Ascending aorta (tissue), 2 donors: ENCODE measurements at regions not wholly inside any gene's neighbourhood (a gene's known extent, or its start where the extent isn't known, plus 50 kb on each side); places are given as distances from the start of the nearest gene placed in this dataset.
"Not testable (repeated sequence)": the region's sequence is repeated elsewhere in the genome, so short reads cannot be mapped to it uniquely, and the experiment has no call there.

Experiments used
- DNase-seq, 2 donors: peaks; one replicate each; pipeline ENCODE4 v3.0.0-alpha.2; 2019; ENCODE audit warnings: low spot score in 2 of 2
- H3K27ac ChIP-seq, 2 donors: fragments of 200-600 bp; sonication (generic); one replicate each; pipeline ENCODE4 v1.5.1; 2016 to 2017; ENCODE audit warnings: mild to moderate bottlenecking in 1 of 2
- H3K27me3 ChIP-seq: fragments of 200-600 bp; sonication (generic); one replicate; pipeline ENCODE4 v1.5.1; 2017
- H3K36me3 ChIP-seq, 2 donors: fragments of 200-600 bp; sonication (generic); one replicate each; pipeline ENCODE4 v1.5.1; 2016
- H3K4me1 ChIP-seq, 2 donors: fragments of 200-600 bp; sonication (generic); one replicate each; pipeline ENCODE4 v1.5.1; 2016 to 2017; ENCODE audit warnings: mild to moderate bottlenecking in 1 of 2
- H3K4me3 ChIP-seq, 2 donors: fragments of 200-600 bp; sonication (generic); one replicate each; pipeline ENCODE4 v1.5.1; 2016 to 2017; ENCODE audit warnings: mild to moderate bottlenecking in 1 of 2
- H3K9me3 ChIP-seq, 2 donors: fragments of 200-600 bp; sonication (generic); one replicate each; pipeline ENCODE4 v1.5.1; 2016
- intact Hi-C: fragments of 100-400 bp; cut with DNase I; formaldehyde crosslinking; loops from one replicate; pipeline ENCODE4 v1.15.1; 2023
- TF ChIP-seq, protein P1 (sequence below), 3 experiments: fragments of 200-600 bp in 2 of 3; fragments of 450-650 bp in 1 of 3; sonication (generic) in 2 of 3; IDR thresholded peaks; one replicate each; pipeline ENCODE4 v1.5.1; 2016 to 2019; ENCODE audit warnings: antibody characterized with exemption in 3 of 3, mild to moderate bottlenecking in 1 of 3, moderate library complexity in 1 of 3

DNA sequence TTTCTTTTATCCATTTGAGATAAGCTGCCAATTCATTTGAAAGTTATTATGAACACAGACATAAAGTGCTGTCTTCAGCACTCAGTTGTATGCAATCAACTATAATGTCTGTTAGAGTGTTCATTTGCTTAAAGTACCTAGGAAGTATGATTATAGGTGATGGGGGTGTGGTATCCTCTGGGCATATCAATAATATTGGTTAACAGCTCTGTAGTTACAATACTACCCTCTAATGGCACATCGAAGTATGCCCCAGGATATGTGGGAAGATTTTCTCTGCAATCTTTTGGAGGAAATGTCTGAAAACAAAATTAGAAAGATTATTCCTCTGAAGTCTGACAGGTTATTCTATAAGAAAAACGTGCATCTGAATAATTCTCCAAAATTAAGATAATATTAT lies 429.7 kb downstream of the ARL4A start:
- no peaks in the 10 kb centered on the region for H3K4me1 ChIP-seq
- no peak for DNase-seq
- no peaks in the 10 kb centered on the region for H3K9me3 ChIP-seq
- intact Hi-C loops = no loop called here
- TF ChIP-seq, protein P1, sequence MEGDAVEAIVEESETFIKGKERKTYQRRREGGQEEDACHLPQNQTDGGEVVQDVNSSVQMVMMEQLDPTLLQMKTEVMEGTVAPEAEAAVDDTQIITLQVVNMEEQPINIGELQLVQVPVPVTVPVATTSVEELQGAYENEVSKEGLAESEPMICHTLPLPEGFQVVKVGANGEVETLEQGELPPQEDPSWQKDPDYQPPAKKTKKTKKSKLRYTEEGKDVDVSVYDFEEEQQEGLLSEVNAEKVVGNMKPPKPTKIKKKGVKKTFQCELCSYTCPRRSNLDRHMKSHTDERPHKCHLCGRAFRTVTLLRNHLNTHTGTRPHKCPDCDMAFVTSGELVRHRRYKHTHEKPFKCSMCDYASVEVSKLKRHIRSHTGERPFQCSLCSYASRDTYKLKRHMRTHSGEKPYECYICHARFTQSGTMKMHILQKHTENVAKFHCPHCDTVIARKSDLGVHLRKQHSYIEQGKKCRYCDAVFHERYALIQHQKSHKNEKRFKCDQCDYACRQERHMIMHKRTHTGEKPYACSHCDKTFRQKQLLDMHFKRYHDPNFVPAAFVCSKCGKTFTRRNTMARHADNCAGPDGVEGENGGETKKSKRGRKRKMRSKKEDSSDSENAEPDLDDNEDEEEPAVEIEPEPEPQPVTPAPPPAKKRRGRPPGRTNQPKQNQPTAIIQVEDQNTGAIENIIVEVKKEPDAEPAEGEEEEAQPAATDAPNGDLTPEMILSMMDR (IDR thresholded peaks at IDR 0.05) = peak in 1 of 3 experiments; percentile 9
- H3K4me3 ChIP-seq = no peak overlapping the region
- H3K27ac ChIP-seq = no peak overlapping the region
- no peaks in the 10 kb centered on the region for H3K36me3 ChIP-seq
- no peaks in the 10 kb centered on the region for H3K27me3 ChIP-seq

DNA sequence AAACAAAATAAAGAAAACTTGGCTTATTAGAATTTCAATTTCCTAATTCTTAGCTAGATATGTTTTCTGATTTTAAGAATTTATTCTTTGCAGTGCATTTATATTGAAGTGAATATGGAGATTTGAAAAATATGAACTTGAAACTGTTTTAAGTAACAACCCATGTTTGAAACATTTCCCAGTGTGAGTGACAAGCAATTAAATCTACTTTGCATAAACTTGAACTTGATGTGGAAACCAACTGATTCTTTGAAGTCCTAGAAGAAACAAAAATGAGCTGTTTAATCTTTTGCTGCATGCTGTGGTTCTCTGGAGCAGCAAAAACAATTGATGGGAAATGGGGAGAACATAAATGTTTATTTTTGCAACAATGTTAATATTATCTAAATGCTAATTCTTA lies 430.2 kb downstream of the ARL4A start:
- no peak for DNase-seq
- Histone ChIP-seq H3K27me3 (no peaks in the 10 kb centered on the region), H3K9me3 (no peaks in the 10 kb centered on the region), H3K4me1 (no peaks in the 10 kb centered on the region), H3K27ac (no peak overlapping the region), H3K4me3 (no peak overlapping the region), H3K36me3 (no peaks in the 10 kb centered on the region)
- TF ChIP-seq, protein P1 (IDR thresholded peaks at IDR 0.05) = no peak
- intact Hi-C loops = no loop called here

DNA sequence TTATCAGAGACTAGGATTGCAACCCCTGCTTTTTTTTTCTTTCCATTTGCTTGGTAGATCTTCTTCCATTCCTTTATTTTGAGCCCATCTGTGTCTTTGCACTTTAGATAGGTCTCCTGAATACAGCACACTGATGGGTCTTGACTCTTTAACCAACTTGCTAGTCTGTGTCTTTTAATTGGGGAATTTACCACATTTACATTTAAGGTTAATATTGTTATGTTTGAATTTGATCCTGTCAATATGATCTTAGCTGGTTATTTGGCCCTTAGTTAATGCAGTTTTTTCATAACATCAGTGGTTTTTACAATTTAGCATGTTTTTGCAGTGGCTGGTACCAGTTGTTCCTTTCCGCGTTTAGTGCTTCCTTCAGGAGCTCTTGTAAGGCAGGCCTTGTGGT lies 437.2 kb downstream of the ARL4A start:
- H3K4me1 ChIP-seq, DNase-seq, intact Hi-C loops, H3K27me3 ChIP-seq, H3K36me3 ChIP-seq, H3K27ac ChIP-seq, H3K4me3 ChIP-seq, H3K9me3 ChIP-seq: not testable (repeated sequence)

DNA sequence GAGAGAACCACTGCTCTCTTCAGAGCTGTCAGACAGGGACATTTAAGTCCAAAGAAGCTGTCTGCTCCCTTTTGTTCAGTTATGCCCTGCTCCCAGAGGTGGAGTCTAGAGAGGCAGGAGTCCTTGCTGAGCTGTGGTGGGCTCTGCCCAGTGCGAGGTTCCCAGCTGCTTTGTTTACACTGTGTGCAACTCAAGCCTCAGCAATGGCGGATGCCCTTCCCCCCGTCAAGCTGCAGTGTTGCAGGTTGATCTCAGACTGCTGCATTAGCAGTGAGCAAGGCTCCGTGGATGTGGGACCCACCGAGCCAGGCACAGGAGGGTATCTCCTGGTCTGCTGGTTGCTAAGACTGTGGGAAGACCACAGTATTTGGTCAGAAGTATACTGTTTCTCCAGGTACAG lies 438.9 kb downstream of the ARL4A start:
- Histone ChIP-seq H3K4me1 (no peaks in the 10 kb centered on the region), H3K36me3 (no peaks in the 10 kb centered on the region), H3K9me3 (no peaks in the 10 kb centered on the region), H3K4me3 (no peak overlapping the region), H3K27ac (no peak overlapping the region), H3K27me3 (no peaks in the 10 kb centered on the region)
- intact Hi-C loops = no loop called here
- DNase-seq = no peak
- TF ChIP-seq, protein P1 (IDR thresholded peaks at IDR 0.05) = no peak

DNA sequence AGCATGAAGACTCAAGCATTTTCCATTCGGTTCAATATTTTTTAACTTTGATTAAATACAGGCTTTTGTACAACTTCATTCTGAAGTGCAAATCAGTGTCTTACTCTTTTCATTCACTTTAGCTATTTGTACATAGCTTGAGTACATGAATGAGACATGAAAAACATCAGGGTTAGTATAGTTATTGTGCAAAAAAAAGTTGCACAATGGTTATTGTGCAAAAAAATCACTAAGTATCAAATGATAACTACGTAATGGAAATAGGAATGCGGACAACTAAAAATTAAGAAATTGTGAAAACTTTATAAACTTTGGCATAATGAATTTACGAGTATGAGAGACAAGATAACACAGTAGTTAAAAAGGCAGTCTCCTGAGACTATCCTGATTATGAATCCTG lies 442.9 kb downstream of the ARL4A start:
- TF ChIP-seq, protein P1 (IDR thresholded peaks at IDR 0.05) = no peak
- Histone ChIP-seq H3K9me3 (no peaks in the 10 kb centered on the region), H3K36me3 (no peaks in the 10 kb centered on the region), H3K4me3 (no peak overlapping the region), H3K4me1 (no peaks in the 10 kb centered on the region), H3K27ac (no peak overlapping the region), H3K27me3 (no peaks in the 10 kb centered on the region)
- DNase-seq = no peak
- intact Hi-C loops = no loop called here

DNA sequence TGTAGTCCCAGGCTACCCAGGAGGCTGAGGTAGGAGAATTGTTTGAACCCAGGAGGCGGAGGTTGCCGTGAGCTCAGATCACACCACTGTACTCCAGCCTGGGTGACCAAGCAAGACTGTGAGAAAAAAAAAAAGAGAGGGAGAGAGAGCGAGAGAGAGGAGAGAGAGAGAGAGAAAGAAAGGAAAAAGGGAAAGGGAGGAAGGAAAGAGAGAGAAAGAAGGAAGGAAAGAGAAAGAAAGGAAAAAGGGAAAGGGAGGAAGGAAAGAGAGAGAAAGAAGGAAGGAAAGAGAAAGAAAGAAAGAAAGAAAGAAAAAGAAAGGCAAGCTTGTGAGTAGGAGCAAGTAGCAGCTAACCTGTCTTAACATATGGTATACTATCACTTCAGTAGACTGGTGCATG lies 443.5 kb downstream of the ARL4A start:
- H3K27me3 ChIP-seq, H3K9me3 ChIP-seq, H3K36me3 ChIP-seq, H3K27ac ChIP-seq, intact Hi-C loops, DNase-seq, H3K4me1 ChIP-seq, H3K4me3 ChIP-seq: not testable (repeated sequence)

DNA sequence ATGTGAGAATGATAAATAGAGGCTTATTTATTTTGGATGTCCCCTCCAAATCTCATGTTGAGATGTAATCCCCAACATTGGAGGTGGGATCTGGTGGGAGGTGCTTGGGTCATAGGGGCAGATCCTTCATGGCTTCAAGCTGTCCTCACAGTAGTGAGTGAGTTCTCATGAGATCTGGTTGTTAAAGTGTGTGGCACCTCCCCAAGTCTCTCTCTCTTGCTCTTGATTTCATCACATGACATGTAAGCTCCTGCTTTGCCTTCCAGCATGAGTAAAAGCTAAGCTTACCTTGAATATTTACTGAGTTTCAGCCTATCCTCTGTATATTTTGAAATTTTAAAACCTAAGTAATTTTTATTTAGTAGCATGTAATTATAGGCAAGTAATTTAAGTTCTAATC lies 444.9 kb downstream of the ARL4A start:
- intact Hi-C loops = no loop called here
- no peaks in the 10 kb centered on the region for H3K4me1 ChIP-seq
- H3K27me3 ChIP-seq = no peaks in the 10 kb centered on the region
- DNase-seq = no peak
- no peaks in the 10 kb centered on the region for H3K36me3 ChIP-seq
- H3K4me3 ChIP-seq = no peak overlapping the region
- no peak overlapping the region for H3K27ac ChIP-seq
- TF ChIP-seq, protein P1 (IDR thresholded peaks at IDR 0.05) = no peak
- no peaks in the 10 kb centered on the region for H3K9me3 ChIP-seq

DNA sequence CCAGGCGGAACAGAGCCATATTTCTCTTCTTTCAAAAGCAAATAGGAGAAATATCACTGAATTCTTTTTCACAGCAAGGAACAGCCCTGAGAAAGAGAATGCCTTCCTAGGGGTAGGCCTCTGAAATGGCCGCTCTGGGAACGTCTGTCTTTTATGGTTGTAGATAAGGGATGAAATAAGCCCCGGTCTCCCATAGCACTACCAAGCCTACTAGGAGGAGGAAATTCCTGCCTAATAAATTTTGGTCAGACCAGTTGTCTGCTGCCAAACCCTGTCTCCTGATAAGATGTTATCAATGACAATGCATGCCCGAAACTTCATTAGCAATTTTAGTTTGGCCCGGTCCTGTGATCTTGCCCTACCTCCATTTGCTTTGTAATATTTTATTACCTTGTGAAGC lies 448.9 kb downstream of the ARL4A start:
- intact Hi-C loops, H3K4me3 ChIP-seq, H3K36me3 ChIP-seq, DNase-seq, H3K9me3 ChIP-seq, H3K27ac ChIP-seq, H3K4me1 ChIP-seq, H3K27me3 ChIP-seq: not testable (repeated sequence)
